HFF-Myc (cell line): ENCODE measurements at regions not wholly inside any gene's neighbourhood (a gene's known extent, or its start where the extent isn't known, plus 50 kb on each side); places are given as distances from the start of the nearest gene placed in this dataset.

ENCODE experiments used
- DNase-seq: peaks from one replicate; pipeline ENCODE4 v3.0.0-alpha.2; 2011; ENCODE audit warnings: low read depth; ENCODE audit errors: extremely low read depth
- H3K4me3 ChIP-seq: replicated peaks from 2 replicates; pipeline ENCODE4 v1.5.1; 2011; ENCODE audit warnings: low read depth, mild to moderate bottlenecking, control low read depth, low read length
- TF ChIP-seq, protein P1 (sequence below): IDR thresholded peaks from 2 replicates; pipeline ENCODE4 v1.5.1; 2012; ENCODE audit warnings: mild to moderate bottlenecking, low read depth, low read length, control low read depth; ENCODE audit errors: missing control alignments

DNA sequence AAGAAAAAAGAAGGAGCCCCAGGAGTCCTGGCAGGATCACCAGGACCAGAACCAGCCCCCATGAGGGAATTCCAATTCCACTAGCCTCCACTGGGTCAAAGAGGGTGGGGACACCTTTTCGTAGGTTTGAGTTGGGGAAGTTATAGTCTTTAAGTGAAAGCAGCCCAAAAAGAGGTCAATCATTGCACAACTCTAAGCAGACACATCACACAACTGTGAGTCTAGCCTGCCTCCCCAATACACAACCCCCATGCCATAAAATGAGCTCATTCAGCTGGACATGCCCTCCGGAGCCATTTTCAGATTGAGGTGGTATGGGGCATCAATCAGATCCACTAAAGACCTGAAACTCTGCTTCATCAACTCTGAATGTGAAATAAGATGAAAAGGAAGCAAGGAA, 179.9 kb downstream of the NPHP4 start:
- no peak overlapping the region for H3K4me3 ChIP-seq
- TF ChIP-seq, protein P1, sequence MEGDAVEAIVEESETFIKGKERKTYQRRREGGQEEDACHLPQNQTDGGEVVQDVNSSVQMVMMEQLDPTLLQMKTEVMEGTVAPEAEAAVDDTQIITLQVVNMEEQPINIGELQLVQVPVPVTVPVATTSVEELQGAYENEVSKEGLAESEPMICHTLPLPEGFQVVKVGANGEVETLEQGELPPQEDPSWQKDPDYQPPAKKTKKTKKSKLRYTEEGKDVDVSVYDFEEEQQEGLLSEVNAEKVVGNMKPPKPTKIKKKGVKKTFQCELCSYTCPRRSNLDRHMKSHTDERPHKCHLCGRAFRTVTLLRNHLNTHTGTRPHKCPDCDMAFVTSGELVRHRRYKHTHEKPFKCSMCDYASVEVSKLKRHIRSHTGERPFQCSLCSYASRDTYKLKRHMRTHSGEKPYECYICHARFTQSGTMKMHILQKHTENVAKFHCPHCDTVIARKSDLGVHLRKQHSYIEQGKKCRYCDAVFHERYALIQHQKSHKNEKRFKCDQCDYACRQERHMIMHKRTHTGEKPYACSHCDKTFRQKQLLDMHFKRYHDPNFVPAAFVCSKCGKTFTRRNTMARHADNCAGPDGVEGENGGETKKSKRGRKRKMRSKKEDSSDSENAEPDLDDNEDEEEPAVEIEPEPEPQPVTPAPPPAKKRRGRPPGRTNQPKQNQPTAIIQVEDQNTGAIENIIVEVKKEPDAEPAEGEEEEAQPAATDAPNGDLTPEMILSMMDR: no peak
- DNase-seq: no peak

DNA sequence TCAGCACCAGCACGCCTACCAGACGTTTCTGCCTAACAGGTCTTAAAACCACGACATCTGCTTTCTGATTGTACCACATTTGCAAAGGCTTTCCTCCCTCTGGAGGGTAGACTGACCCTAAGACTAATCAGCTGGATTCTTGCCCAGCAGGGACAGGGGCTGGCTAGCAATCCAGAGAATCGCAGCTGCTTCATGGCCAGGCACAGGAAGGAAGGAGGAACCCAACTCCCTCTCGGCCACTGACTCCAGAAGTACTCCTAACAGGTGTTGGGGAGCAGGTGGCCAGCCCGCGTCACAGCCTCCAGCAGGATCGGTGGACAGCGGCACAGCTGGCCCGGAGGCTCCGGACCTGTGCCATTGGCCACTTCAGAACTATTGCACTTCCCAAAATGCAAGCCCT, 180.8 kb downstream of the NPHP4 start:
- TF ChIP-seq, protein P1: no peak
- no peak for DNase-seq
- H3K4me3 ChIP-seq: no peak overlapping the region

DNA sequence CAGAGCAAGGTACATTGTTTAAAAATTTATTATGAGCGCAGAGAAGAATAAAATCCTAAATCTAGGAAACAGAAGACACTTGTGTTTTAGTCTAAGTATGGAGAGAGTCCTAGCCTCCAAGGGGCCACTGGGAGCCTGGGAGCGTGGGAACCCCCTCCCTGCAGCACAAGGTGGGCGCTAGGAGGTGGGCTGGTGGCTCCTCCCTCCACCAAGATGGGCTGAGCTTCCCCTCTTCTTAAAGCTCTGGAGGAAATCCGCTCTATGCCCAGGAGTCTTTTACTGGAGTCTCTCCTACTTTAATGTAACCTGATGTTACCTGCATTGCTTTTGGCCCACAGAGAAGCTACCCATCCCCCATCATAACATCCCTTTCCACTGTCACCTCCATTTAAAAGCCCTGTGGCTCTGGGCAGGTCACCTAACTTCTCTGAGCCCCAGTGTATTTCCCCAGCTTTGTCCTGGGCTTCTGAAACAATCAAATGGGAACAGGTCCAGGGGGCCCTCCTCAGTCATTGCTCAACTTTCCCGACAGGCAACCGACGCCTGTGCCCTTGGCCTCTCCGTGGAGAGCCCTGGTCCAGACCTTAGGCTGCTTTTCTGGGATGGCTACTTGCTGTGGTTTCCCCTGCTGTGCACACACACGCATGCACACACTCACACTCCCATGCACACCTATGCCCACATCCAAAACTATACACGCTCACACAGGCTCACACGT, 181.5 kb downstream of the NPHP4 start:
- TF ChIP-seq, protein P1: no peak
- DNase-seq: no peak
- no peak overlapping the region for H3K4me3 ChIP-seq

DNA sequence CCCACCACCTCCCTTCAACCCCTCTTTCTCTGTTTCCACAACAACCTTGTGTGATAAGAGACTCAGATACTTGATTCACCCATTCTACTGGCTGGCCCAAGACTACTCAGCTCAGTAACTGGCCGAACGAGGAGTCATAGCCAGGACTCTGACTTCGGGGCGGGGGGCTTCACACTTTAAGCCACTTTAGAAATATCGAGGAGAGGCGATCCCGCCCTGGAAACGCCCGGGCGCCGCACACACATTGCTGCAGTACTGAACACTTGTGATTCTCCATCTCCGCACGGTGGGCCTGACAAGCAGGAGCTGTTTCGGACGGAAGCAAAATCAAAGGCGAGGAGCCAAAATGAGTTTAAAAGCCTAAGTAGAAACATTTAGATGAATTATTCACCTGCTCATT, 182.1 kb downstream of the NPHP4 start:
- TF ChIP-seq, protein P1: no peak

GRCh38 chr1:5809207-5809788, 182.9 kb downstream of the NPHP4 start:
- TF ChIP-seq, protein P1: no peak
- H3K4me3 ChIP-seq: no peak overlapping the region
- DNase-seq: no peak

More for the DNA sequence above, 182.1 kb downstream of the NPHP4 start:
- H3K4me3 ChIP-seq: no peak overlapping the region
- no peak for DNase-seq

GRCh38 chr1:5803851-5804250, 188.4 kb downstream of the NPHP4 start:
- DNase-seq: no peak
- TF ChIP-seq, protein P1: no peak
- no peak overlapping the region for H3K4me3 ChIP-seq
